Panc1 (cell line): ENCODE measurements at regions not wholly inside any gene's neighbourhood (a gene's known extent, or its start where the extent isn't known, plus 50 kb on each side); places are given as distances from the start of the nearest gene placed in this dataset.

Experiments used
- ATAC-seq: fragments of 200-7000 bp; cut with Tn5 transposase; 2 replicates; pipeline ENCODE4 v1.9.1; 2020; ENCODE audit warnings: mild to moderate bottlenecking, moderate library complexity
- BruUV-seq: library from RNA; stranded (reverse); fragments of 400-500 nt; replicated peaks from 2 replicates; lab custom pipeline; 2021; lab: Mats Ljungman, UMichigan
- CTCF ChIA-PET: fragments of 300-600 bp; sonication (Branson Sonifier 250); formaldehyde crosslinking; loops from one replicate; lab custom pipeline; 2022; ENCODE audit warnings: antibody characterized with exemption; lab: Charles Lee
- POLR2A ChIA-PET: fragments of 300-600 bp; sonication (Branson Sonifier 250); formaldehyde crosslinking; loops from one replicate; lab custom pipeline; 2022; ENCODE audit warnings: antibody characterized with exemption; lab: Charles Lee
- DNase-seq: peaks from one replicate; pipeline ENCODE4 v3.0.0-alpha.2; 2010; ENCODE audit warnings: low read depth, low spot score
- H3K27ac ChIP-seq: 2 replicates; pipeline ENCODE4 v1.5.1; 2011; ENCODE audit warnings: mild to moderate bottlenecking, low read length, inconsistent platforms
- H3K27me3 ChIP-seq: fragments of 200-500 bp; sonication (Bioruptor generic); 2 replicates; pipeline ENCODE4 v1.6.0; 2014; ENCODE audit warnings: low read length, inconsistent platforms; ENCODE audit not compliant: control insufficient read depth, insufficient read depth
- H3K36me3 ChIP-seq: fragments of 200-500 bp; sonication (Bioruptor generic); 2 replicates; pipeline ENCODE4 v1.5.1; 2014; ENCODE audit warnings: inconsistent platforms, mild to moderate bottlenecking, low read length, moderate library complexity; ENCODE audit not compliant: control insufficient read depth, insufficient read depth
- H3K4me1 ChIP-seq: 2 replicates; pipeline ENCODE4 v1.5.1; 2011; ENCODE audit warnings: inconsistent platforms, mild to moderate bottlenecking, low read length, moderate library complexity; ENCODE audit not compliant: control insufficient read depth, insufficient read depth
- H3K4me3 ChIP-seq, 2 experiments: 2 replicates each; pipeline ENCODE4 v1.5.1; 2011 to 2012; ENCODE audit warnings: low read depth in 2 of 2, low read length in 2 of 2, mild to moderate bottlenecking in 2 of 2, inconsistent platforms in 1 of 2, moderate library complexity in 1 of 2
- H3K9me3 ChIP-seq: fragments of 200-500 bp; sonication (Bioruptor generic); 2 replicates; pipeline ENCODE4 v1.5.1; 2014; ENCODE audit warnings: low read depth, mild to moderate bottlenecking, inconsistent platforms, low read length, moderate library complexity; ENCODE audit not compliant: control insufficient read depth, insufficient read depth
- POLR2AphosphoS5 ChIP-seq: IDR thresholded peaks from 2 replicates; pipeline ENCODE4 v1.6.1; 2012; ENCODE audit warnings: mild to moderate bottlenecking, low read depth, low read length, moderate library complexity
- SIN3A ChIP-seq: IDR thresholded peaks from 2 replicates; pipeline ENCODE4 v1.6.1; 2012; ENCODE audit warnings: low read depth, mild to moderate bottlenecking, low read length, moderate library complexity, borderline replicate concordance; ENCODE audit not compliant: insufficient read depth
- TCF7L2 ChIP-seq: IDR thresholded peaks from 2 replicates; pipeline ENCODE4 v1.6.1; 2011; ENCODE audit warnings: mild to moderate bottlenecking, low read depth, low read length, inconsistent platforms
- in situ Hi-C: cut with HindIII; loops from 2 replicates; pipeline ENCODE4 v1.10.0; 2016; ENCODE audit warnings: low sequenced_read_pairs, low pct_unique_long_range_greater_than_20kb
- intact Hi-C: fragments of 100-400 bp; cut with micrococcal nuclease; formaldehyde crosslinking; loops from one replicate; pipeline ENCODE4 v1.10.0; 2022; ENCODE audit not compliant: unreplicated experiment
- TF ChIP-seq, protein P1 (sequence below), 2 experiments: IDR thresholded peaks; 2 replicates each; pipeline ENCODE4 v1.6.1; 2011 to 2012; ENCODE audit warnings: low read depth in 2 of 2, control low read depth in 1 of 2, low read length in 1 of 2, mild to moderate bottlenecking in 1 of 2, moderate library complexity in 1 of 2; ENCODE audit not compliant: insufficient read depth in 1 of 2
- TF ChIP-seq, protein P2 (sequence below): fragments of 450-650 bp; IDR thresholded peaks from 2 replicates; pipeline ENCODE4 v1.5.1; 2017; ENCODE audit warnings: mild to moderate bottlenecking

DNA sequence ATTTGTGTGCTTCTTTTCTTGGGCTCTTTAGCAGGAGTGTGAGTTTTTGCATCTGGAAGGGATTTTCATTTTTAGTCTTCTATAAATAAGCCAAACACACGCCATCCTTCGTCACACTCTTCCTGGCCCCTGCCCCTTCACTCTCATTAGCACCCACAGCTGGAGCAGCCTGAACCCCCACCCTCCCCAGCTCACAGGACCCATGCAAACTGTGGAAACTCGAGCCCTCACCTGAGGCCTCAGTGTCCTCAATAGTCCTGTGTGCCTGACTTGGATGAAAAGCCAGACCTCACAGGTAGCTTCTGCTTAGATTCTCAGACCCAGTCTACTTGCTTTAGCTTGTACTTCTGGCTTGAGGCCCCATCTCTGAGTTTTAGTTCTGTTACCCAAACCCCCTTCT, 167.9 kb downstream of the MTHFS start:
- H3K27me3 ChIP-seq = peaks cover 5% of the 10 kb centered on the region; the same call in 1 of the 2 replicates
- H3K36me3 ChIP-seq = no peaks in the 10 kb centered on the region
- DNase-seq (no peak), ATAC-seq (no peak)
- CTCF ChIA-PET = no interaction called here
- no peak for TF ChIP-seq SIN3A
- TF ChIP-seq TCF7L2 = no peak
- TF ChIP-seq POLR2AphosphoS5 = no peak
- TF ChIP-seq, protein P1, sequence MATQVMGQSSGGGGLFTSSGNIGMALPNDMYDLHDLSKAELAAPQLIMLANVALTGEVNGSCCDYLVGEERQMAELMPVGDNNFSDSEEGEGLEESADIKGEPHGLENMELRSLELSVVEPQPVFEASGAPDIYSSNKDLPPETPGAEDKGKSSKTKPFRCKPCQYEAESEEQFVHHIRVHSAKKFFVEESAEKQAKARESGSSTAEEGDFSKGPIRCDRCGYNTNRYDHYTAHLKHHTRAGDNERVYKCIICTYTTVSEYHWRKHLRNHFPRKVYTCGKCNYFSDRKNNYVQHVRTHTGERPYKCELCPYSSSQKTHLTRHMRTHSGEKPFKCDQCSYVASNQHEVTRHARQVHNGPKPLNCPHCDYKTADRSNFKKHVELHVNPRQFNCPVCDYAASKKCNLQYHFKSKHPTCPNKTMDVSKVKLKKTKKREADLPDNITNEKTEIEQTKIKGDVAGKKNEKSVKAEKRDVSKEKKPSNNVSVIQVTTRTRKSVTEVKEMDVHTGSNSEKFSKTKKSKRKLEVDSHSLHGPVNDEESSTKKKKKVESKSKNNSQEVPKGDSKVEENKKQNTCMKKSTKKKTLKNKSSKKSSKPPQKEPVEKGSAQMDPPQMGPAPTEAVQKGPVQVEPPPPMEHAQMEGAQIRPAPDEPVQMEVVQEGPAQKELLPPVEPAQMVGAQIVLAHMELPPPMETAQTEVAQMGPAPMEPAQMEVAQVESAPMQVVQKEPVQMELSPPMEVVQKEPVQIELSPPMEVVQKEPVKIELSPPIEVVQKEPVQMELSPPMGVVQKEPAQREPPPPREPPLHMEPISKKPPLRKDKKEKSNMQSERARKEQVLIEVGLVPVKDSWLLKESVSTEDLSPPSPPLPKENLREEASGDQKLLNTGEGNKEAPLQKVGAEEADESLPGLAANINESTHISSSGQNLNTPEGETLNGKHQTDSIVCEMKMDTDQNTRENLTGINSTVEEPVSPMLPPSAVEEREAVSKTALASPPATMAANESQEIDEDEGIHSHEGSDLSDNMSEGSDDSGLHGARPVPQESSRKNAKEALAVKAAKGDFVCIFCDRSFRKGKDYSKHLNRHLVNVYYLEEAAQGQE (IDR thresholded peaks at IDR 0.05; ENCODE audit: insufficient read depth in 1 of 2, low read depth in 2 of 2, low read length in 1 of 2) = no peak
- TF ChIP-seq, protein P2, sequence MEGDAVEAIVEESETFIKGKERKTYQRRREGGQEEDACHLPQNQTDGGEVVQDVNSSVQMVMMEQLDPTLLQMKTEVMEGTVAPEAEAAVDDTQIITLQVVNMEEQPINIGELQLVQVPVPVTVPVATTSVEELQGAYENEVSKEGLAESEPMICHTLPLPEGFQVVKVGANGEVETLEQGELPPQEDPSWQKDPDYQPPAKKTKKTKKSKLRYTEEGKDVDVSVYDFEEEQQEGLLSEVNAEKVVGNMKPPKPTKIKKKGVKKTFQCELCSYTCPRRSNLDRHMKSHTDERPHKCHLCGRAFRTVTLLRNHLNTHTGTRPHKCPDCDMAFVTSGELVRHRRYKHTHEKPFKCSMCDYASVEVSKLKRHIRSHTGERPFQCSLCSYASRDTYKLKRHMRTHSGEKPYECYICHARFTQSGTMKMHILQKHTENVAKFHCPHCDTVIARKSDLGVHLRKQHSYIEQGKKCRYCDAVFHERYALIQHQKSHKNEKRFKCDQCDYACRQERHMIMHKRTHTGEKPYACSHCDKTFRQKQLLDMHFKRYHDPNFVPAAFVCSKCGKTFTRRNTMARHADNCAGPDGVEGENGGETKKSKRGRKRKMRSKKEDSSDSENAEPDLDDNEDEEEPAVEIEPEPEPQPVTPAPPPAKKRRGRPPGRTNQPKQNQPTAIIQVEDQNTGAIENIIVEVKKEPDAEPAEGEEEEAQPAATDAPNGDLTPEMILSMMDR = no peak
- no peak overlapping the region for H3K27ac ChIP-seq
- no peaks in the 10 kb centered on the region for H3K9me3 ChIP-seq
- no TSS peak for BruUV-seq
- H3K4me3 ChIP-seq = no peak overlapping the region
- POLR2A ChIA-PET = interaction anchor here (0.6 kb wide), 1 partner anchor 31 kb away, joined by 3 read pairs; no protein-coding TSS in a partner anchor
- no peaks in the 10 kb centered on the region for H3K4me1 ChIP-seq
- in situ Hi-C loops (no loop called here), intact Hi-C loops (no loop called here)

DNA sequence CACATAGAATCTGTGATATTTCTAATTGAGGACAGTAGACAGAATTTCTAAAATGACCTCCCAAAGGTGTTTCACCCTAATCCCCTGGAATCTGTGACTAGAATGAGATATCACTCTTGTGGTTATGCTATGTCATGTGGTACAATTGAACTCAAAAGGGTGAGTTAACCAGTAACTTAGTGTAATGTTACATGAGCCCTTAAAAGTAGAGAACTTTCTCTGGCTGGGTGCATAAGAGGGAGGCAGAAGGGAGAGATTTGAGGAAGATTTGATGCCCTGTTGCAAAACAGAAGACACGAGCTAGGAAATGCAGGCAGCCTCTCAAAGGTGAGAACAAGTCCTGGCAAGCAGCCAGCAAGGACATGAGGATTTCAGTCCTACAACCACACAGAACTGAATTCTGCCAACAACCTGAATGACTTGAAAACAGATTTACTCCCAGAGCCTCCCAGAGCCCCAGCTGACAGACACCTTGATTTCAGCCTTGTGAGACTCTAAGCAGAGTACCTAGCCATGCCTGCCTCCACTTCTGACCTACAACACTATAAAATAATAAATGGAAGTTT, 160.3 kb downstream of the MTHFS start:
- CTCF ChIA-PET = no interaction called here
- H3K36me3 ChIP-seq = no peaks in the 10 kb centered on the region
- BruUV-seq = no TSS peak
- H3K4me1 ChIP-seq = no peaks in the 10 kb centered on the region
- intact Hi-C loops = no loop called here
- in situ Hi-C loops = no loop called here
- no peak overlapping the region for H3K4me3 ChIP-seq
- DNase-seq = no peak
- ATAC-seq = no peak
- H3K27me3 ChIP-seq = no peaks in the 10 kb centered on the region
- TF ChIP-seq SIN3A = no peak
- TF ChIP-seq POLR2AphosphoS5 = no peak
- TF ChIP-seq, protein P1 (IDR thresholded peaks at IDR 0.05; ENCODE audit: insufficient read depth in 1 of 2, low read depth in 2 of 2, low read length in 1 of 2) = no peak
- TF ChIP-seq, protein P2 = no peak
- TF ChIP-seq TCF7L2 = no peak
- peaks cover 3% of the 10 kb centered on the region; the same call in 1 of the 2 replicates for H3K9me3 ChIP-seq
- POLR2A ChIA-PET = no interaction called here
- H3K27ac ChIP-seq = no peak overlapping the region
